HG02973 (cell line): ENCODE measurements at regions not wholly inside any gene's neighbourhood (a gene's known extent, or its start where the extent isn't known, plus 50 kb on each side); places are given as distances from the start of the nearest gene placed in this dataset.
"Not testable (repeated sequence)": the region's sequence is repeated elsewhere in the genome, so short reads cannot be mapped to it uniquely, and the experiment has no call there.

Experiments
- ATAC-seq: cut with Tn5 transposase; IDR thresholded peaks from one replicate; pipeline ENCODE4 v1.9.1; 2021; ENCODE audit warnings: moderate library complexity; ENCODE audit not compliant: unreplicated experiment

GRCh38 chr10:45056806-45057205 lies 56.1 kb downstream of the ZNF22 start:
- not testable (repeated sequence) for ATAC-seq

GRCh38 chr10:45058580-45058979 lies 57.9 kb downstream of the ZNF22 start:
- no peak for ATAC-seq

GRCh38 chr10:45058992-45059561 lies 58.4 kb downstream of the ZNF22 start:
- ATAC-seq, result no peak

- ATAC-seq, result no peak
These were observed 58.9 kb downstream of the ZNF22 start for GRCh38 chr10:45059632-45060031.

GRCh38 chr10:45061982-45062381 lies 61.3 kb downstream of the ZNF22 start:
- ATAC-seq, result no peak

GRCh38 chr10:45063591-45064231 lies 63.0 kb downstream of the ZNF22 start:
- no peak for ATAC-seq

- no peak for ATAC-seq
These were observed 64.3 kb downstream of the ZNF22 start for GRCh38 chr10:45064998-45065397.

- ATAC-seq, result no peak
These were observed 70.5 kb downstream of the ZNF22 start for GRCh38 chr10:45071043-45071813.

GRCh38 chr10:45075216-45075615 lies 74.5 kb downstream of the ZNF22 start:
- ATAC-seq, result no peak

- ATAC-seq, result no peak
These were observed 75.2 kb downstream of the ZNF22 start for GRCh38 chr10:45075826-45076380.

GRCh38 chr10:45076891-45077290 lies 76.2 kb downstream of the ZNF22 start:
- no peak for ATAC-seq

- ATAC-seq, result no peak
These were observed 79.6 kb downstream of the ZNF22 start for GRCh38 chr10:45080331-45080730.

- ATAC-seq, result no peak
These were observed 81.5 kb downstream of the ZNF22 start for GRCh38 chr10:45082176-45082575.

GRCh38 chr10:45091968-45092367 lies 91.2 kb downstream of the ZNF22 start:
- ATAC-seq, result no peak

GRCh38 chr10:45093945-45094344 lies 93.2 kb downstream of the ZNF22 start:
- no peak for ATAC-seq

GRCh38 chr10:45095286-45095685 lies 94.6 kb downstream of the ZNF22 start:
- no peak for ATAC-seq

GRCh38 chr10:45096001-45096400 lies 95.3 kb downstream of the ZNF22 start:
- ATAC-seq, result no peak

GRCh38 chr10:45100429-45100828 lies 99.7 kb downstream of the ZNF22 start:
- no peak for ATAC-seq

GRCh38 chr10:45104674-45105073 lies 104.0 kb downstream of the ZNF22 start:
- ATAC-seq, result no peak

GRCh38 chr10:45105309-45105708 lies 104.6 kb downstream of the ZNF22 start:
- ATAC-seq, result not testable (repeated sequence)

GRCh38 chr10:45106236-45106856 lies 105.6 kb downstream of the ZNF22 start:
- no peak for ATAC-seq
